K562 (cell line): ENCODE measurements at regions not wholly inside any gene's neighbourhood (a gene's known extent, or its start where the extent isn't known, plus 50 kb on each side); places are given as distances from the start of the nearest gene placed in this dataset.

Experiments used
- ATAC-seq: fragments of 200-7000 bp; cut with Tn5 transposase; 3 replicates; pipeline ENCODE4 v1.9.1; 2020; ENCODE audit warnings: moderate library complexity
- BruUV-seq: library from RNA; stranded (reverse); fragments of 400-500 nt; replicated peaks from 2 replicates; lab custom pipeline; 2021; lab: Mats Ljungman, UMichigan
- CTCF ChIA-PET: fragments of 300-600 bp; formaldehyde crosslinking; extraction: SDS; loops from one replicate; lab custom pipeline; 2021; ENCODE audit warnings: low intra/inter-chr PET ratio; lab: Yijun Ruan, JAX
- POLR2A ChIA-PET: fragments of 300-600, 350-650 bp; sonication (Branson Sonifier 250); formaldehyde crosslinking; extraction: SDS; loops from one replicate; lab custom pipeline; 2021; ENCODE audit warnings: antibody characterized with exemption, inconsistent platforms; lab: Yijun Ruan, JAX
- DNase-seq, 4 experiments: peaks; one replicate each; pipeline versions ENCODE4 v3.0.0 to v3.0.0-alpha.2; 2011 to 2018; ENCODE audit warnings: low spot score in 3 of 4, mixed read lengths in 3 of 4; ENCODE audit errors: extremely low read depth in 1 of 4
- FAIRE-seq: peaks from 2 replicates; lab custom pipeline; 2011; peaks lifted over from hg19 to GRCh38; lab: Jason Lieb, UNC
- H2AFZ ChIP-seq: 2 replicates; pipeline ENCODE4 v1.6.0; 2011; ENCODE audit warnings: low read depth, low read length, control low read depth, inconsistent platforms
- H3K27ac ChIP-seq: fragments of 200-600 bp; 3 replicates; pipeline ENCODE4 v1.8.0; 2011; ENCODE audit warnings: low read depth, mild to moderate bottlenecking, control low read depth, inconsistent platforms, low read length, moderate library complexity, mixed read lengths; ENCODE audit errors: extremely low read depth
- H3K27me3 ChIP-seq, 2 experiments: fragments of 300-600 bp in 1 of 2; 2 replicates in 1 of 2; 3 replicates in 1 of 2; pipeline versions ENCODE4 v1.6.0 to v1.8.0; 2011; ENCODE audit warnings: inconsistent platforms in 2 of 2, low read length in 2 of 2, mild to moderate bottlenecking in 1 of 2, mixed read lengths in 1 of 2, moderate library complexity in 1 of 2; ENCODE audit not compliant: control insufficient read depth in 2 of 2, insufficient read depth in 2 of 2
- H3K36me3 ChIP-seq: fragments of 300-600 bp; 3 replicates; pipeline ENCODE4 v1.8.0; 2011; ENCODE audit warnings: mild to moderate bottlenecking, low read length, inconsistent platforms; ENCODE audit not compliant: control insufficient read depth, insufficient read depth
- H3K4me1 ChIP-seq, 2 experiments: fragments of 200-600 bp in 1 of 2; replicated peaks in 1 of 2; 2 replicates in 1 of 2; 3 replicates in 1 of 2; pipeline versions ENCODE4 v1.5.1 to v1.8.0; 2011; ENCODE audit warnings: inconsistent platforms in 2 of 2, low read length in 2 of 2, mild to moderate bottlenecking in 1 of 2, mixed read lengths in 1 of 2, moderate library complexity in 1 of 2; ENCODE audit not compliant: control insufficient read depth in 2 of 2, insufficient read depth in 2 of 2
- H3K4me2 ChIP-seq: 2 replicates; pipeline ENCODE4 v1.6.1; 2011; ENCODE audit warnings: low read length, control low read depth, inconsistent platforms, mixed read lengths; ENCODE audit not compliant: insufficient read depth
- H3K4me3 ChIP-seq: fragments of 200-600 bp; sonication (generic), shearing (Covaris generic); 2 replicates; pipeline ENCODE4 v1.5.1; 2016; ENCODE audit warnings: control low read depth, inconsistent platforms
- H3K79me2 ChIP-seq: fragments of 200-600 bp; 3 replicates; pipeline ENCODE4 v1.8.0; 2011; ENCODE audit warnings: low read length, inconsistent platforms; ENCODE audit not compliant: control insufficient read depth, insufficient read depth
- H3K9ac ChIP-seq, 2 experiments: 2 replicates each; pipeline versions ENCODE4 v1.6.0 to v1.6.1; 2011; ENCODE audit warnings: low read depth in 2 of 2, low read length in 2 of 2, control low read depth in 1 of 2, inconsistent platforms in 1 of 2, mild to moderate bottlenecking in 1 of 2, mixed read lengths in 1 of 2; ENCODE audit not compliant: insufficient read depth in 1 of 2
- H3K9me1 ChIP-seq: one replicate; pipeline ENCODE4 v1.6.0; 2011; ENCODE audit warnings: inconsistent platforms, mild to moderate bottlenecking, low read length, moderate library complexity; ENCODE audit not compliant: control insufficient read depth, insufficient read depth
- H3K9me3 ChIP-seq: replicated peaks from 2 replicates; pipeline ENCODE4 v1.5.1; 2011; ENCODE audit warnings: low read depth, low read length, inconsistent platforms; ENCODE audit not compliant: control insufficient read depth, insufficient read depth
- H4K20me1 ChIP-seq: replicated peaks from 2 replicates; pipeline ENCODE4 v1.6.1; 2011; ENCODE audit warnings: low read length, inconsistent platforms, mixed read lengths; ENCODE audit not compliant: control insufficient read depth, insufficient read depth
- ATF4 ChIP-seq: fragments of 450-650 bp; formaldehyde crosslinking; IDR thresholded peaks from 2 replicates; pipeline ENCODE4 v1.4.0; 2022; ENCODE audit warnings: mild to moderate bottlenecking, moderate library complexity
- FOS ChIP-seq: IDR thresholded peaks from 3 replicates; pipeline ENCODE4 v1.6.1; 2011; ENCODE audit not compliant: insufficient read length; ENCODE audit errors: extremely low read depth
- FUS ChIP-seq: fragments of 200-400 bp; formaldehyde crosslinking; optimal IDR thresholded peaks from 2 replicates; pipeline ENCODE3; 2017; ENCODE audit warnings: low read depth, low read length
- NCOA4 ChIP-seq: fragments of 450-650 bp; IDR thresholded peaks from 2 replicates; pipeline ENCODE4 v1.6.1; 2018; ENCODE audit warnings: mild to moderate bottlenecking; ENCODE audit not compliant: partially characterized antibody
- PHB ChIP-seq: fragments of 250-450 bp; sonication (Bioruptor Pico); IDR thresholded peaks from 2 replicates; pipeline ENCODE4 v1.5.0; 2021
- PHF21A ChIP-seq: fragments of 450-650 bp; IDR thresholded peaks from 2 replicates; pipeline ENCODE4 v1.6.1; 2017; ENCODE audit warnings: low read depth, borderline replicate concordance
- POLR2AphosphoS5 ChIP-seq: IDR thresholded peaks from 2 replicates; pipeline ENCODE4 v1.6.1; 2011; ENCODE audit warnings: mild to moderate bottlenecking, low read depth, low read length, moderate library complexity; ENCODE audit not compliant: control insufficient read depth, insufficient read depth
- RBM17 ChIP-seq: fragments of 200-400 bp; formaldehyde crosslinking; IDR thresholded peaks from 2 replicates; pipeline ENCODE4 v1.6.1; 2017; ENCODE audit warnings: low read depth, mild to moderate bottlenecking, low read length, borderline replicate concordance
- SMARCA5 ChIP-seq: fragments of 450-650 bp; IDR thresholded peaks from 2 replicates; pipeline ENCODE4 v1.6.1; 2016
- ZC3H8 ChIP-seq: fragments of 450-650 bp; IDR thresholded peaks from 2 replicates; pipeline ENCODE4 v1.6.1; 2017
- ZNF507 ChIP-seq: conservative IDR thresholded peaks from 2 replicates; pipeline ENCODE4 v1.6.1; 2017; ENCODE audit warnings: missing genetic modification characterization, missing compliant biosample characterization
- ZNF561 ChIP-seq: fragments of 450-650 bp; formaldehyde crosslinking; conservative IDR thresholded peaks from 2 replicates; pipeline ENCODE4 v1.4.0; 2020; ENCODE audit warnings: mild to moderate bottlenecking, moderate library complexity
- ZNF589 ChIP-seq: fragments of 200-800 bp; sonication (Bioruptor generic); IDR thresholded peaks from 2 replicates; pipeline ENCODE4 v1.6.1; 2016; ENCODE audit warnings: low read depth, missing genetic modification characterization, missing compliant biosample characterization
- ZNF717 ChIP-seq: fragments of 250-450 bp; sonication (Bioruptor Pico); IDR thresholded peaks from 2 replicates; pipeline ENCODE4 v1.5.0; 2021
- ZSCAN32 ChIP-seq: fragments of 450-650 bp; formaldehyde crosslinking; IDR thresholded peaks from 2 replicates; pipeline ENCODE4 v1.4.0; 2020; ENCODE audit warnings: mild to moderate bottlenecking, moderate library complexity
- WGBS: fragments of 100-300 bp; shearing (Covaris generic); methylation state at CpG from one replicate; pipeline ENCODE4 v1.1.6; 2016; ENCODE audit warnings: low coverage, mixed read lengths; ENCODE audit not compliant: insufficient coverage; ENCODE audit errors: missing lambda C conversion rate; 5-methylcytosine and 5-hydroxymethylcytosine counted together
- in situ Hi-C: fragments of 300-500 bp; cut with MboI; formaldehyde crosslinking; loops from 4 replicates; pipeline ENCODE4 v1.15.0; 2018; ENCODE audit warnings: inconsistent platforms, mixed read lengths
- intact Hi-C: fragments of 100-400 bp; cut with micrococcal nuclease; formaldehyde crosslinking; loops from 2 replicates; pipeline ENCODE4 v1.14.2; 2022
- TF ChIP-seq, protein P1 (sequence below): fragments of 450-650 bp; formaldehyde crosslinking; IDR thresholded peaks from 2 replicates; pipeline ENCODE4 v1.4.0; 2020; ENCODE audit warnings: mild to moderate bottlenecking, moderate library complexity
- TF ChIP-seq, protein P2 (sequence below): fragments of 250-450 bp; sonication (Bioruptor Pico); IDR thresholded peaks from 2 replicates; pipeline ENCODE4 v1.4.0; 2020; ENCODE audit warnings: mild to moderate bottlenecking, moderate library complexity, borderline replicate concordance

DNA sequence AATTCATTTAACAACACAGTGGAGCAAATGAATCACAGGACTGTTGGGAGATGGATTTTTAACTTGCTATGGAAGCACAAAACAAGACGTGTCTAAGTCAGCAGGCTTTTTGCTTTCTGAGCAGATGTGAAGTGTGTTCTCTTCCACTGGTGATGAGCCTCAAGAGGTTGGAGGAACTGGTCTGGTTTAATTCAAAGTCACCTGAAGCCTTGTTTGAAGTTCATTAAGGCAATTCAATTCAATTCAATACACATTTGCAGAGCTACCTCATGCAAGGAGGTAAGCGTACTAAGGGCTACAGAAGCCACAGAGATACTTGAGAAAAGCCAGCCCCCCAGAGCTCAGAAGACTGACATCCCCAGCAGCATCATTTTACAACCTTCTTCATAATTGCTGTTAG lies 68.4 kb upstream of the PALS2 start:
- POLR2A ChIA-PET, result interaction anchor here (0.6 kb wide), 2 partner anchors 26 to 1093 kb away, joined by 3 read pairs; no protein-coding TSS in a partner anchor
- Histone ChIP-seq H3K9me1 (no peaks in the 10 kb centered on the region), H3K4me1 (no peaks in the 10 kb centered on the region), H4K20me1 (no peaks in the 10 kb centered on the region), H3K79me2 (no peaks in the 10 kb centered on the region), H3K9ac (no peak overlapping the region), H3K4me3 (no peak overlapping the region), H3K27me3 (peaks cover 7 to 14% of the 10 kb centered on the region in 2 experiments; a peak in 3 of 5 replicates), H3K27ac (no peak overlapping the region), H3K9me3 (no peaks in the 10 kb centered on the region), H3K36me3 (no peaks in the 10 kb centered on the region), H2AFZ (no peak overlapping the region), H3K4me2 (no peak overlapping the region)
- TF ChIP-seq, protein P1, sequence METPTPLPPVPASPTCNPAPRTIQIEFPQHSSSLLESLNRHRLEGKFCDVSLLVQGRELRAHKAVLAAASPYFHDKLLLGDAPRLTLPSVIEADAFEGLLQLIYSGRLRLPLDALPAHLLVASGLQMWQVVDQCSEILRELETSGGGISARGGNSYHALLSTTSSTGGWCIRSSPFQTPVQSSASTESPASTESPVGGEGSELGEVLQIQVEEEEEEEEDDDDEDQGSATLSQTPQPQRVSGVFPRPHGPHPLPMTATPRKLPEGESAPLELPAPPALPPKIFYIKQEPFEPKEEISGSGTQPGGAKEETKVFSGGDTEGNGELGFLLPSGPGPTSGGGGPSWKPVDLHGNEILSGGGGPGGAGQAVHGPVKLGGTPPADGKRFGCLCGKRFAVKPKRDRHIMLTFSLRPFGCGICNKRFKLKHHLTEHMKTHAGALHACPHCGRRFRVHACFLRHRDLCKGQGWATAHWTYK (CRISPR knock-in tag), result no peak
- TF ChIP-seq PHB (CRISPR knock-in tag) (no peak), NCOA4 (no peak), PHF21A (no peak), ZNF507 (tag) (no peak), FUS (no peak), ATF4 (CRISPR knock-in tag) (no peak), RBM17 (no peak), ZNF717 (CRISPR knock-in tag) (no peak), ZSCAN32 (CRISPR knock-in tag) (no peak), POLR2AphosphoS5 (no peak), ZC3H8 (no peak), ZNF589 (CRISPR knock-in tag) (no peak), SMARCA5 (no peak), FOS (no peak), ZNF561 (no peak)
- TF ChIP-seq, protein P2, sequence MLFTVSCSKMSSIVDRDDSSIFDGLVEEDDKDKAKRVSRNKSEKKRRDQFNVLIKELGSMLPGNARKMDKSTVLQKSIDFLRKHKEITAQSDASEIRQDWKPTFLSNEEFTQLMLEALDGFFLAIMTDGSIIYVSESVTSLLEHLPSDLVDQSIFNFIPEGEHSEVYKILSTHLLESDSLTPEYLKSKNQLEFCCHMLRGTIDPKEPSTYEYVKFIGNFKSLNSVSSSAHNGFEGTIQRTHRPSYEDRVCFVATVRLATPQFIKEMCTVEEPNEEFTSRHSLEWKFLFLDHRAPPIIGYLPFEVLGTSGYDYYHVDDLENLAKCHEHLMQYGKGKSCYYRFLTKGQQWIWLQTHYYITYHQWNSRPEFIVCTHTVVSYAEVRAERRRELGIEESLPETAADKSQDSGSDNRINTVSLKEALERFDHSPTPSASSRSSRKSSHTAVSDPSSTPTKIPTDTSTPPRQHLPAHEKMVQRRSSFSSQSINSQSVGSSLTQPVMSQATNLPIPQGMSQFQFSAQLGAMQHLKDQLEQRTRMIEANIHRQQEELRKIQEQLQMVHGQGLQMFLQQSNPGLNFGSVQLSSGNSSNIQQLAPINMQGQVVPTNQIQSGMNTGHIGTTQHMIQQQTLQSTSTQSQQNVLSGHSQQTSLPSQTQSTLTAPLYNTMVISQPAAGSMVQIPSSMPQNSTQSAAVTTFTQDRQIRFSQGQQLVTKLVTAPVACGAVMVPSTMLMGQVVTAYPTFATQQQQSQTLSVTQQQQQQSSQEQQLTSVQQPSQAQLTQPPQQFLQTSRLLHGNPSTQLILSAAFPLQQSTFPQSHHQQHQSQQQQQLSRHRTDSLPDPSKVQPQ (CRISPR knock-in tag), result no peak
- ATAC-seq (no peak), DNase-seq (no peak), FAIRE-seq (no peak)
- CTCF ChIA-PET, result no interaction called here
- WGBS, result 3% methylated on average over 2 of the region's 2 CpGs
- in situ Hi-C loops (no loop called here), intact Hi-C loops (no loop called here)
- no TSS peak for BruUV-seq
